GM04503 (cell line): ENCODE measurements at regions not wholly inside any gene's neighbourhood (a gene's known extent, or its start where the extent isn't known, plus 50 kb on each side); places are given as distances from the start of the nearest gene placed in this dataset.

Experiments used
- DNase-seq: peaks from one replicate; pipeline ENCODE4 v3.0.0-alpha.2; 2012; ENCODE audit warnings: low read depth

DNA sequence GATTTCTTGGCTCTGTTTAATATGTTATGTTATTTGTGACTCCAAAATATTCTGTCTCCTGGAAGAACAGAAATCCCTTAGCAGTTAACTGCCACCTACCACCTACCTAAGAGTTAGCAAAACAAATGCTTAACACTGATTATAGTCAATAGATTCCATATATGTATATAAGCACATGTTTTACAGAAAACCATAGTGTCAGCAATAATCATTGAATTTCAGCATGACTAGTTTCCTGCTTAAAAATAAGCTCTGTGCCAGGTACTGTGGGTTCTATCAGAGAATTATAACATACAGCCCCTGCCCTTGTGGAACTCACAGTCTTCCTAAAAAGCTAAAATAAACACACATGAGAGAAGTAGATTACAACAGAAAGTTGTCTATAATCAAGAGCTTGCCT, 561.9 kb upstream of the CAMK1G start:
- no peak for DNase-seq

DNA sequence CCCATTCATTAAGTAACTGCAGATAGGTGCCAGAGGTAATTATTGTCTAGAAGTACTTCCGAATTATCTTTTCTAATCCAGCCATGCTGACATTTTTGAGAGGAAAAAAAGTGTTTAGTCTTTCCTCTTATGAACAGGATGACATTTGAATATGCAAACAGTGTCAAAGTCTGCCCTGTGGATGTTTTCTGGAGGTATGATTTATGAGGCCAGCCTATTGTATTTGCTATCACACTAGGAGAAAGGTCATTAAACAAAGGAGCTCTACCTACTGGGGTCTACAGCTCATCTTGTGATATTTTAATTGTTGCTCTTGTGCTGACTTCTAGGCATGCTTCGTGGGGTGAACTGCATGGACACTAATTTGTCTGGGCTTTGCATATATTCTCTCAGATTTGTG, 559.7 kb upstream of the CAMK1G start:
- no peak for DNase-seq

DNA sequence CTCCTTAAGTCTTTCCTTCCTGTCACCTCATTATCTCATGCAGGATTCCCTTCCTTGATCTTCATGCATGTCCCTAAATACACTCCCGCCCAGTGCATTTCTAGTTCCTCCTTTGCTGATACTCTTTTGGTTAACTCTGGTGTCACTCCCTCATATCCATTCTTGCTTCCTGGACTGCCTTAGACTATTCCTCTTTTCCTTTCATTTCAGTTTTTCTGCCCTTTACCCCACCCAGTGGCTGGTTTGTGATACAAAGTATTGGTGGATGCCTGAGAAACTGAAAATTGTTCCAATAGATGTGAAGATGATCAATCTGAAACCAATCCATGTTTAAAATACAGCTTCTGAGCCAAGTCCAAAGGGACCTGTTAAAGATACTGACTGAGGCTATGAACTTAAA, 553.8 kb upstream of the CAMK1G start:
- DNase-seq = no peak

DNA sequence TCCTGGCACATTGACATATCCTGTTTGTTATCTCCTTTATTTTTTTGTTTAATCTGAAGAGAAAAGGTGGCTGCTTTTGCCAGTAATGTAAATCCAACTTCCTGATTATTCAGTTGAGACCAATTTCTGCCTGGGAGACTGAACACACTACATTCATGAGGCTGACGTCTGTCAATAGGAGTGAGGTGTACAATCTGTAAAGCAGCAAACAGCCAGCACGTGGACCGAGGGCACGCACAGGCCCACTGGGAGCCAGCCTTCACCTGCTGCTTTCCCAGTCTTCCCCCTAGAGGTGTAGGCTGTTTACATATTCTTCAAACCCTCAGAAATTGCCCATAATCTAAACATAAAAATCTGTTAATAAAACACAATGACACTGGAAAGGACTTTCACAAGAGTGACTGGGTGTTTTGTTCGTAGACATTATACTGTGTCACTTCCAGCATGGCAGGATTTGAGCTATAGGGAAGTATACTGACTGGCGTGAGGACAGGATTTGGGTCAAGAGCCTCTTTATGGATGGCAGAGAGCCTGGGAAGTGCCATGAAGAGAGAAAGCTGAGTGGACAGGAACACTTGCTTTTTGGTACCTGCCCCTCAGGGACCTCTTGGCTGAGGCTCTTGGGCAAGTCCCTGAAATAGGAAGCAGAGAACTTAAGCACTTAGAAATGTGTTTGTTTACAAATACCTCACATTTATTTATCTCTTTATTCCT, 552.9 kb upstream of the CAMK1G start:
- no peak for DNase-seq

DNA sequence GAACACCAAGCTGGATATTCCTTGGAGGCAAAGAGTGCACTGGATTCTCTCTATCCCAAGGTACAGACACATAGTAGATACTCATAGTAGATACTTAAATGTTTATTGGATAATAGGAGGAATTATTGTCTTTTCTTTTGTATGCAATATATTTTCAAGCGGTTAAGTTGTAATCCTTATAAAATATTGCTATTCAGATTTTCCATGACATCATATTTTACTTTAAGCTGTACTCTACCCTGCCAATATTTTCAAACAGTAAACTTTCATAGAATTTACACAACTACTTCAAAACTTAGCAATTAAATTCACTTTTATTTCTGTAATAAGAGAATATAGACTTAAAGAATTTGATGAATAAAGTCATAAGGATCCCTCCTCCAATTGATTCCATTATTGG, 546.5 kb upstream of the CAMK1G start:
- no peak for DNase-seq

DNA sequence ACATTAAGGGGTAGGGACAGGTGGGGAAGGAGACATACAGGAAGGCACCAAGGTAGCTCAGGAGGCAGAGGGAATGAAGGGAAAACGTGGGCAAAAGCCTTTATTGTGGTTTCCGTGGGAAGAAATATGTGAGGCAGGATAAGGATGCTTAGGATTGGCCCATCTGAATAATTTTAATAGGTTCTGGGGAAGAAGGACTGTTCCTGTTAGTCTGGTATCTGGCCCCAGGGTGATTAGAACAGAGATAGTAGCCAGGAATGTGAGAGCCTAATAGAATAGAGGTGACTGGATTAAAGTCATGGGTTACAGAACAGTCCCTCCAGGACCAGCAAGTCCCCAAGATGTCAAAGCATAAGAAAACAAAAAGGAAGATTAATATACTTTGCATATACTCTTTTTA, 545.2 kb upstream of the CAMK1G start:
- DNase-seq = no peak

DNA sequence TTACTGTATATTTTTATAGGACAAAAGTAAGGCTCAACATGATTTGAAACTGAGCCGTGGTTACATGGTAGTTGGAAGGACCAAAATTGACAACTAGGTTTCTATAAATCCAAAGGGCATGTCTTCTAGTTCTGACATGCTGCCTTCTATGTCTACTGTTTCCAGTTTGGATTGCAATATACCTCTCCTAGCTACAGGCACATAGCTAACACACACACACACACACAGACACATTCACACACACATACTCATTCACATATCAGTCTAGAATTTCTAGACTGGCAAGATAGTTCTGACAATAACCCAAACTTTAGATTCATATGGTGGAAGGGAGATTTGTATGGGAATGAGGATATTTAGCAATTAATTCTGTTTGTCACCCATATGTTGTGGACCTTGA, 544.8 kb upstream of the CAMK1G start:
- no peak for DNase-seq

DNA sequence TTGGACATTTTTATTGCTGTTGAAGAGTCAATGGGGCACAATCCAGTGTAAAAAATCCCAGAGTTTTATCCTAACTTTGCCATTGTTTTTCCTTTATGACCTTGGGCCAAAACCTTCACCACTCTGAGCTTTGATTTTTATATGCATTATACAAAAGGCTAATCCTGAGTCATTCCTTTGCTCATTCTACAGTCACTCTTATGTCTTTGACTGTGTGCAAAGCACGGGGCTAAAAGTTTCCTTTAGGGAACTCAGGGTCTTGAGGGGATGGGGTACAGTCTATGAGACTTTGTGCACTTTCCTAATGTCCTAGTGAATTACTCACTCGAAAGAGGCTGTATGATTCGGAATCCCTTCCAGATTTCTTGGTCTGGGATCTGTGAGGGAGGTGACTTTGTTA, 543.2 kb upstream of the CAMK1G start:
- DNase-seq = no peak

DNA sequence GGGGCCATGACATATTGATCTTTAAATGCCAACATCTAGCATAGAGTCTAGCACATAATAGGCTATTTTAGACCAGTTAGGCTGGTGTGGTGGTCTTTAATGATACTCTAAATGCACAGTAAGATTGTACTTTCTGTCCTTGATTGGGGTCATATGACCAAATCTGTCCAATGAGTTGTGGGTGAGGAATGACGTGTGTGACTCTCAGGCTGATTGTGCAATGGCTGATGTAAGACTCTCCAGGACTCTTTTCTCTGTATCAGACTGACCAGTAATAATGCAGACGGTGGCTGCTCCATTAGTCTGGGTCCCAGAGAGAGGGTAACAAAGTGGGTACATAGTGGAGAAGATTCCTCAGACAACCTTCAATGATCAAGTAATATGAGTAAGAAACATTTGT, 541.6 kb upstream of the CAMK1G start:
- no peak for DNase-seq

DNA sequence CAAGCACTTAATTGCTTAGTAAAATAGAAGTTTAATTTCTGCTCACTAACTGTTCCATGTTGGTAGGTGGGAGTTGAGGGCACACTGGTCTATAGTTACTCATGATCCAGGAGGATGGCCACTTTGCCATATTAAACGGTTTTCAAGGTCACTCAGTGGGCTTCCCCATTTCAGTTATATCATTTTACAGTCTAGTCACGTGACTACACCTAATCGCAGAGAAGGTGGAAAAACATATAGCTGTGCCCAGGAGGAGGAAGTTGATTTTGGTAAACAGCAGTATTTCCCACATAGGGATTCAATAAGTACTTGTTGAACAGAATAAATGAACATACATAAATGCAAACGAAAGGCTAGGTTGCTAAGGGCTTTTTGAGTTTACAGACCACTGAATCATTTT, 541.1 kb upstream of the CAMK1G start:
- no peak for DNase-seq

DNA sequence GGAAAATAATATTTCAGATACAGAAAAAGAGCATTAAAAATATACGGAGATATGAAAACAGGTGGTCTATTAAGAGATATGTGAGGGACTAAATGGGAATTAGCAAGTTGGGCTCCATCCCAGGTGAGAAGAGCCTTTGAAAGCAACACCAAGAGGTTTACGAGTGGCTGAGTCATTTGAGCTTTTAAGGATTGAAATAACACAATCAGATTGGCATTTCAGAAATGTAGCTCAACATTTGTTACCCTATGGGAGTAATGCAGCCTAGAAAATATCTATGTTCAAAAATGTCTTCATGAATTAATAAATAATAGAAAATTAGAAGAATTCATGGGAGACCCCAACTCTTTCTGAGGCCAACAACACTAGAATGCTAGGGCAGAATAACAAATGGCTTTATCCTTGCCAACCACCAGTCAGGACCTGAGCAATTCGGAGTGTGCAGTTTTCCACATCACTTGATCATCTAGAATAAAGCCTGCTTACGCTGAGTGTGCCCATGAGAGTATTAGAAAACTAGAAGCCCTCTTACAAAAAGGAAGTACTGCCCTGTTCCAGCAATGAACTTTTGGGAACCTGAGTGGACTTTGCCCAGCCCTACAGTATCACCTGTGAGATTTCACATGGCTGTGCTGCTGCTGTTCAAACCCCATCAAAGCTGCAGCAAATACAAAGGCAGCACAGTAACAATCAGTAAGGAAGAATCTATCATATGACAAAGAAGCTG, 538.0 kb upstream of the CAMK1G start:
- DNase-seq = no peak

DNA sequence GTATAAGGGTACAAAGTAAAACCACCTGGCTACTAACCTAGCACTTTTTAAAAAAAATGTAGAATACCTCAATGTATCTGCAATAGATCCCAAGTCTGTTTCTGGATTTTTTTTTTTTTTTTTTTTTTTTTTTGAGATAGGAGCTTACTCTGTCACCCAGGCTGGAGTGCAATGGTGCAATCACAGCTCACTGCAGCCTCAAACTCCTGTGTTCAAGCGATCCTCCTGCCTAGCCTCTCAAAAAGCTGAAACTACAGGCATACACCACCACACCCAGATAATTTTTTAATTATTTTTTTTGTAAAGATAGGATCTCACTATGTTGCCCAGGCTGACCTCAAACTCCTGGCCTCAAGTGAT, 537.5 kb upstream of the CAMK1G start:
- DNase-seq = no peak

DNA sequence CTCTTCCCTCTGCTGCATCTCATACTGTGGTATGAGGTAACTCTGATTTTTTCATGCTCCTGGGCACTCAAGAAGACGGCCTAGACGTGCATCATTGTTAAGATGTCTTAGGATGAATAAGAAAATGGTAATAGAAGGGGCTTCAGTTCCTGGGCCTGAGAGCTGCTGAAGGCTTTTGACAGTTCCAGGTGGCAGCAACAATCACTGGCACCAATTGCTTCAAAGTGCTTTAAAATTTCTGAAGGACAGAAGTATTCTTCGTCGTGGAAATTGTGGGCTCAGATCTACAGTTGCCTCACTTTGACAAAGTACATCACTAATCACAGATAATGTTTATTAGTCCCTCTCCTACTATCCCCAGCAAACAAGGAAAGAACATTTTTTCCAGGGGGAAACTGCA, 536.6 kb upstream of the CAMK1G start:
- no peak for DNase-seq

DNA sequence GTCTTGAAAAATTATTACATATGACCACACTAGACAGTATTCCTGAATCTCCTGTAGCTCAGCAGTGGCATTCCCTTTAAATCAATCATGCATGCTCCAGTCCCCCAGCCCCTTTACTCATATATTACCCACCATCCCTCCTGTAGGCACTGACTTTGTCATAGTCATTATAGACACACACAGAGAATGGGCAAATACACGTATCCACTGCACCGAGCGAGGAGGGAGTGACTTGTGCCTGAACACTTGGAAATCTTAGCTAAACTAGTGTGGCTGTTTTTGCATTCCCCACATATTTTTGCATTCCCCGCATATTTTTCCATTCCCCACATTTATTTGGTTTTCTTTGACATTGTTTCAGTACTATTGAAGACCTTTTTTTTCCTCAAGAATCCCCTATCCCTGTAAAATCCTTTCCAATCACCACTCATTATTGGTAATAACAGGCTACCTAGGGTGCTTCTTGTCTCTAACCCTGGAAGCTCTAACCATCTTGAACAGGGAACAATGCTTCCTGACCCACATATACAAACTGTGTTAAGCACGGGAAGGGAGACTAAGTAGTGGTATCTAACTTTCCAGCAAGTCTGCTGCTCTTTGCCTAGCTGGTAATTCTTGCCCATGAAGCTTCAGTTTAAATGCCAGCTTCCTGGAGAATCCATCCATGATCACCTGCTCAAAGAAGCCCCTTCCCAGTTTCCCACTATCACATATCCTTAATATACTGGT, 534.4 kb upstream of the CAMK1G start:
- no peak for DNase-seq

DNA sequence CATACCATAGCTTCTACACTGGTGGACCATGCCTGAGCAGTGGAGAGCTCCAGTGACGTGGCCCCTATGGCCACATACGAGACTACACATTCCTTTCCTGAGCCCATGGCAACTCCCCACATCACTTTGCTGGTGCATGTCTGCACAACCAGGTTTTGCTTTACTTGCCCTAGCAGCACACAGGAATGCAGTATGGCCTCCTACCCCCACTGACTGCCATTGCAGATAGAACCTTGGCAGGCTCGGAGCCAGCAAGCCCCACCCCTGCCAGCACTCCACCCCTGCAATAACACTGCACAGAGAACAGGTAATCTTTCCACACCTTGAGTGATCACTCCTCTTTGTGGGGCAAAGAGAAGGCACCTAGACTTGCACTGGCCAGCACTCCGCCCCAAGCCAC, 531.9 kb upstream of the CAMK1G start:
- no peak for DNase-seq

DNA sequence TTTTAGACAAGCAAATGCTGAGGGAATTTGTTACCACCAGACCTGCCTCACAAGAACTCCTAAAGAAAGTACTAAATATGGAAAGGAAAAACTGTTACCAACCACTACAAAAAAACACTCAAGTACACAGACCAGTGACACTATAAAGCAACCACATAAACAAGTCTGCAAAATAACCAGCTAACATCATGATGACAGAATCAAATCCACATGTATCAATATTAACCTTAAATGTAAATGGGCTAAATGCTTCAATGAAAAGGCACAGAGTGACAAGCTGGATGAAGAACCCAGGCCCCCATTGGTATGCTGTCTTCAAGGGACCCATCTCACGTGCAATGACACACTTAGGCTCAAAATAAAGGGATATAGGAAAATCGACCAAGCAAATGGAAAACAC, 529.9 kb upstream of the CAMK1G start:
- DNase-seq = no peak

DNA sequence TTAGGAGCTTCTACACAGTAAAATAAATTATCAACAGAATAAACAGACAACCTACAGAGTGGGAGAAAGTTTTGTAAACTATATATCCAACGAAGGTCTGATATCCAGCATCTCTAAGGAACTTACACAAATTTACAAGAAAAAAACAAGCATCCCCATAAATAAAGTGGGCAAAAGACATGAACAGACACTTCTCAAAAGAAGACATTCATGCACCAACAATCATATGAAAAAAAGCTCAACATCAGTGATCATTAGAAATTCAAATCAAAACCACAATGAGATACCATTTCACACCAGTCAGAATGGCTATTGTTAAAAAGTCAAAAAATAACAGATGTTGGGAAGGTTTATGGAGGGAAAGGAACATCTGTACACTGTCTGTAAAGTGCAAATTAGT, 526.4 kb upstream of the CAMK1G start:
- no peak for DNase-seq

DNA sequence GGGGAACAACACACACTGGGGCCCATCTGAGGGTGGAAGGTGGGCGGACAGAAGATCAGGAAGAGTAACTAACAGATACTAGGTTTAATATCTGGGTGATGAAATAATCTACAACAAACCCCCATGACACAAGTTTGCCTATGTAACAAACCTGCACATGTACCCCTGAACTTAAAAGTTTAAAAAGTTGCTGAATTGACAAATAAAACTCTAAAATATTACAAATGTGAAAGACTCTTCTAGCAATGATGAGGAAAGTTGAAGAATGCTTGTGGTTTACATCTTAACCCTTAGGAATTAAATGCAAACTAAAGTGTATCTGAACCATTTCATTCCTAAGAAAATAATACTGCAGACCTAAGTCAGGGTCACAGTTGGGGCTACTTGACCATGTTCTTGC, 525.6 kb upstream of the CAMK1G start:
- DNase-seq = no peak

DNA sequence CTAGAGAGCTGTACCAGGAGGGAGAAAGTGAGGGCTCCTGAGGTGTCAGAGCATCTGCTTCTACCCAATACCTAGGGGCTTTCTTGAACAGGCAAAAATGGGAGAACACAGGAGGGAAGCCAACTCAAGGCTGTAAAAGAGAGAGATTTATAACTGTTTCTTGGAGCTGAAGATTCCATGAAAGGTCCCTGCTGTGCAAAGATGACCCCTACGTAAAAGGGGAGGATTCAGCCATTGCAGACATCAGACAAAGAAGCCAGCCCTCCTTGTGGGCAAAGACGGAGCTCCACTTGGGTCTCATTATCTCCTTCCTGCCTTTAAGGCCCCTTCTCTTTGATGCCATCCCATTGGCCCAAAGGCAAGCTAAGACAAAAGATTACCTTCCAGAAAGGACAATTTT, 524.1 kb upstream of the CAMK1G start:
- DNase-seq = no peak

DNA sequence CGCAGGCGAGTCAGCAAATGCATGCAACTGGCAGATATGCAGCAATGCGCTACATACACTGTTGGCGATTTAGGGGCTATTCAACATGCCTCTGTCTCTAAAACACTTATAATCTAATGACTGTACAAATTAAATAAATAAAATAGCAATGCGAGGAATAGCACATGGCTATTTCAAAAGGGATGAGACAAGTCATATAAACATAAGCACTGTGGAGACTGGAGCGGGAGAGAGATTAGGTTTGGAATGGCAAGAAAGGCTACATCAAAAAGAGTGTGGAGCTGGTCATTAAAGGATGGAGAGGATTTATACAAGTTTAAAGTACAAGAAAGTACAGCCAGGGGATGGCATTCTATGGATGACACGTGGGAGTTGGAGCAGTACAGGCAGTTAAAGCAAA, 523.5 kb upstream of the CAMK1G start:
- DNase-seq = no peak

DNA sequence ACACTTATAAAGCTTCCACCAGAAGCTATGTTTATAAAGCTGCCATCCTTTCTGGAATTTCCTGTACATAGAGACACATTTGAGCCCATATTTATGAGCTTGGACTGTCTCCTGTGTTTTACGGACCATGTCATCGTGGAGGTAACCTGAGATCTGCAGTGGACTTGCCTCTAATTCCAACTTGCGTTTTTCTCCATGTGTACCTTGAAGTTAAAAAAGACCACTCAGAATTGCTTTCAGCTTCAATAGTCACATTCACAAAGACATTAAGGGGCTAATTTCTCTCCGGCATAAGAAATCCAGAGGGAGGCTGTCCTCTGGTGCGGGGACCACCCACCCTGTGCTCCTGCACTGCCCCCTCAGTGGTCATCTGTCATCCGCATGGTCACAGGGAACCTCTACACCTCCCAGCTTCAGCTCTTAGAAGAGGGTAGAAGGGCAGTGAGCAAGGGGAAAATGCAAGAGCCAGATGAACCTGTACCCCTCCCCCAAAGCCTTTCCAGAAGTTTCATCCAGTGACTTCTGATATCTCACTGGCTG, 521.4 kb upstream of the CAMK1G start:
- no peak for DNase-seq

DNA sequence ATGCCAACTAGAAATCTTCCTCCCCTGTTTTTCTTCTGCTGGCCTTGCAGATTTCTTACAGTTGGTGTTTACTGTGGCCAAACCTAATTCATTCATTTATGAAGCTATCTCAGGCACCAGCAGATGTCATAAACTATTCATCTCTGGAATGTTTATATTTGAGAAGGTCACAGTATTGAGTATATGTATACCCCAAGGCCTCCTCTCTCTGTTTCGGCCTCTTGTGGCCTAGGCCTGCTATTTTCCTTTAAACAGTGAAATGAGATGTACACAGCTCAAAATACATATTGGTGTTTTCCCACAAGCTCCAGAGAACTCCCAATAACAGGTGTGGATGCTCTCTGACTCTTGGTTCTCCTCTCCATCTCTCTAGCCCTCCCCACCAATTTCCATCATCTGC, 520.7 kb upstream of the CAMK1G start:
- DNase-seq = no peak
